ENCODE measurements at regions not wholly inside any gene's neighbourhood (a gene's known extent, or its start where the extent isn't known, plus 50 kb on each side); places are given as distances from the start of the nearest gene placed in this dataset.

DNA sequence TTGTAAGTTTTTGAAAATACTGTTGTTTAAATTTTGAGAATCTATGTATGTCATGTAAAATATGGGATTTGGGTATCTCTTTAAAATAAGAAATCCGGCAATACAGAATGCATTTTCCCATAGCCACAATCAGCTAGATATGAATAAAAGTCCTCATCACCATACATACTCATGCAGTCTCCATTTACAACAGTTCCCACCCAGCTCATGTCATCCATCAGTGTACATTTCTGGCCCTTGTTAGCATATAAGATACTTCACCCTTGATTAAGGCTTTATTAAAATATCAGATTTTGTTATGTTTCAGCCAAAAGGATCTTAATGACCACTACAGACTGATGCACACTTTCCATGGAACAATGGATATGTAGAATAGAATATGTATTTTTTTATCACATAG, 218.0 kb downstream of the DPY19L2 start:
- TF ChIP-seq FOXM1 (IDR thresholded peaks at IDR 0.05; ENCODE audit: borderline replicate concordance) (no peak), FOXA1 (IDR thresholded peaks at IDR 0.05) (no peak), SP1 (IDR thresholded peaks at IDR 0.05) (no peak)
